GM06990 (cell line): ENCODE measurements at regions not wholly inside any gene's neighbourhood (a gene's known extent, or its start where the extent isn't known, plus 50 kb on each side); places are given as distances from the start of the nearest gene placed in this dataset.
A peak's percentile ranks its signal among the peaks of the same experiment; 100 is the strongest.

Experiments
- DNase-seq: peaks from one replicate; pipeline ENCODE4 v3.0.0-alpha.2; 2011; ENCODE audit not compliant: insufficient read length; ENCODE audit errors: extremely low read depth
- H3K27me3 ChIP-seq: replicated peaks from 2 replicates; pipeline ENCODE4 v1.6.0; 2011; ENCODE audit warnings: low read length; ENCODE audit not compliant: control insufficient read depth, insufficient read depth
- H3K36me3 ChIP-seq: 2 replicates; pipeline ENCODE4 v1.5.1; 2011; ENCODE audit warnings: low read length; ENCODE audit not compliant: control insufficient read depth, insufficient read depth
- H3K4me3 ChIP-seq: replicated peaks from 2 replicates; pipeline ENCODE4 v1.5.1; 2011; ENCODE audit warnings: low read depth, mild to moderate bottlenecking, control low read depth, low read length
- TF ChIP-seq, protein P1 (sequence below): IDR thresholded peaks from 2 replicates; pipeline ENCODE4 v1.5.1; 2011; ENCODE audit warnings: low read length, control low read depth, mild to moderate bottlenecking, inconsistent platforms; ENCODE audit not compliant: insufficient read depth, poor library complexity, severe bottlenecking

DNA sequence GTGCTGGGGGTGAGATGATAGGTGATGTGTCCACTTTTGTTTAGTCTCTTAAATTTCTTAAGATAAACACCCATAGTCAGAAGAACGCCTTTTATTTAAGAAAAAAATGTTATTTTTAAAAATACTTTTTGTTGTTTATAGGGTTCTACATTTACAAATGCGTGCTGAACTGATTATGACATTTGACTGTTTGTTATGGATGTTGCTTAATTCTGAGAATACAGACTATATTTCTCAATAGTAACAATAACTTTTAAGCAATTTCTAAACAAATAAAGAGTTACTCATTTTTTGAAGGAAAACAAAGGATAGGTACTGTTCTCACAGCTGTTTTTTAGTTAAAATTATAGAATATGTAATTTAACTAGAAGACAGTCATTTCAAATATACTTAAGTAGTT, 249.9 kb upstream of the GBE1 start:
- no peaks in the 10 kb centered on the region for H3K36me3 ChIP-seq
- H3K27me3 ChIP-seq = no peaks in the 10 kb centered on the region
- no peak overlapping the region for H3K4me3 ChIP-seq
- DNase-seq = no peak
- TF ChIP-seq, protein P1, sequence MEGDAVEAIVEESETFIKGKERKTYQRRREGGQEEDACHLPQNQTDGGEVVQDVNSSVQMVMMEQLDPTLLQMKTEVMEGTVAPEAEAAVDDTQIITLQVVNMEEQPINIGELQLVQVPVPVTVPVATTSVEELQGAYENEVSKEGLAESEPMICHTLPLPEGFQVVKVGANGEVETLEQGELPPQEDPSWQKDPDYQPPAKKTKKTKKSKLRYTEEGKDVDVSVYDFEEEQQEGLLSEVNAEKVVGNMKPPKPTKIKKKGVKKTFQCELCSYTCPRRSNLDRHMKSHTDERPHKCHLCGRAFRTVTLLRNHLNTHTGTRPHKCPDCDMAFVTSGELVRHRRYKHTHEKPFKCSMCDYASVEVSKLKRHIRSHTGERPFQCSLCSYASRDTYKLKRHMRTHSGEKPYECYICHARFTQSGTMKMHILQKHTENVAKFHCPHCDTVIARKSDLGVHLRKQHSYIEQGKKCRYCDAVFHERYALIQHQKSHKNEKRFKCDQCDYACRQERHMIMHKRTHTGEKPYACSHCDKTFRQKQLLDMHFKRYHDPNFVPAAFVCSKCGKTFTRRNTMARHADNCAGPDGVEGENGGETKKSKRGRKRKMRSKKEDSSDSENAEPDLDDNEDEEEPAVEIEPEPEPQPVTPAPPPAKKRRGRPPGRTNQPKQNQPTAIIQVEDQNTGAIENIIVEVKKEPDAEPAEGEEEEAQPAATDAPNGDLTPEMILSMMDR = no peak

DNA sequence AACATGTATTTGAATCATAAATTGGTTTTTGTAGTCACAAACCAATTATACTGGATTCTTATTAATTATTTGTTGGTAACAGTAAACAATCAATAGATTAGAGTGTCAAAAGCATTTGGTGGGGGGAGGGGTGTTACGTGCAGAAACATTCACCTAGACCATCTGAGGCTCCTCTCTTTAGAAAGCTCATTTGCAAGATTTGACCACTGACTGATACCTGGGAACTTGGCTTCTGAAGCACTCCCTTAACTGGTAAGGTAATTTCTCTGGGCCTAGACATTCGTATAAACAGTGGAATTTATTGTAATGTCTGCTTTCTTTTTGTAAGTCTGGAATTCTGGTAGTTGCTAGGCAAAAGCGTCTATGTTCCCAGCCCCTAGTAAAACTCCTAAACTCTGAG, 243.8 kb upstream of the GBE1 start:
- H3K4me3 ChIP-seq = no peak overlapping the region
- TF ChIP-seq, protein P1 = no peak
- no peak for DNase-seq

DNA sequence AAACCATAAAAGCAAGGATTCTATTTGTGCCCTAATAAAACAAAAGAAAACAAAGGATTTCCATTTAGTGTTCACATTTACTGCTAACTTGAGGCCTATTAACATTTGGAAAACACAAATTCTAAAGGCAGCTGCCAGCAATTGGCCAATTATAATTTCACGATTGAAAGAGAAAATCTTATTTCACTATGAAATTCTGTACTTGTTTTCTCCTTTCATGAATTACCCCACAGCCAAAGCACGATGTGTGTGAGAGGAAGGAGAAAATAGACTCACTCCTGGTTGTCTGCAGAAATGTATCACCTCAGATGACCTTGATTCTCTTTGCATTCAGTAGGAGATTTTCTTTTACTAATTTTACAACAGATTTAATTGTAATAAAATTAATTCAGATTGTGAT, 242.8 kb upstream of the GBE1 start:
- DNase-seq = no peak
- Histone ChIP-seq H3K36me3 (no peaks in the 10 kb centered on the region), H3K4me3 (no peak overlapping the region), H3K27me3 (no peaks in the 10 kb centered on the region)
- TF ChIP-seq, protein P1 = no peak

More for the DNA sequence above, 243.8 kb upstream of the GBE1 start:
- Histone ChIP-seq H3K27me3 (no peaks in the 10 kb centered on the region), H3K36me3 (no peaks in the 10 kb centered on the region)

DNA sequence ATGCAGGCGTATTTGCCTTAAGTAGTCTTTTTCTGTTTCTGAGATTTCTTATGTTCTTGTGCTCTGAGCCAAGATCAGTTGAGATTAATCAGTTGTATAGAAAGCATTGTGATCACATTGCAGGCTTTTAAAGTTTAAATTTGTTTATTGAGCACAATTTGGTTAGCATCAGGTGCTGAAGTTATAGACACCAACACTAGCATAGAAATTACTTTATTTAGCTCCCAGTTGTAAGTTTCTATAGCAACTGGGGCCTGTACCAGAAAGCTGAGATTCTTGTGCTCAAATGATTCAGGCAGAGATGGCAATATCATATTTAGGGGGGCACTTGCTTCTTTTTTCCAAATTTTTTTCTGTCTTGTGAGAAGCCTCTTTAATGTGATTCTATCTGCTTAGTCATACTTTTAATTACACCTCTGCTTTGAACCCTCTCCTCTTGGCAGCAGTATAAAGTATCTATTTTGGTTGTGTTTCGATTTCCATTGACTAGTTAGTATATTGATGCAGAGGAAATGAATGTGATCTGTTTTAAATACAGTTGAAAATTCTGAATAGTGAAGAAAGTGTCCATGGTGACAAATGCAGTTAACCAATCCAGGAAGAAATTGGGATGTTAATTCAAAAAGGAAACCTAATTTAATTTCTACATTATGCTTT, 241.7 kb upstream of the GBE1 start:
- DNase-seq = peak; percentile 27
- TF ChIP-seq, protein P1 = no peak
- Histone ChIP-seq H3K4me3 (no peak overlapping the region), H3K36me3 (no peaks in the 10 kb centered on the region), H3K27me3 (no peaks in the 10 kb centered on the region)

DNA sequence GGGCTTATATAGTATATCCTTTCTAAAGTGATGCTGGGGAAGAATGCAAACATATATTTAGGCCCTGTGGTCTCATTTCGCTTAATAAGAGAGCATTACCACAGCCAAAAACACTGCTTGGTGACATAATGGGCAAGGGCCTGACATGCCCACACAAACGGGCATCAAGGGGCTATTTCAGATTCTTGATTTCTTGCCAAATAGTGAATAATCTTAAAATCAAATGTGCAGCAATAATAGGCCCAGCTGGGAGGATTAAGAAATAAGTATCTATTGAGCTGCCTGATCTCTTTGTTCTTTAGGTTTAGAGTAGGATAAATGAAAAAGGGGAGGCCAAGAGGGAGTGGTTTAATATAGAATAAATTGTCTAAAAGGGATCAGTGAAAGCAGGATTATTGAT, 241.0 kb upstream of the GBE1 start:
- H3K36me3 ChIP-seq = no peaks in the 10 kb centered on the region
- H3K4me3 ChIP-seq = no peak overlapping the region
- DNase-seq = no peak
- no peaks in the 10 kb centered on the region for H3K27me3 ChIP-seq
- TF ChIP-seq, protein P1 = no peak
